ENCODE measurements at regions not wholly inside any gene's neighbourhood (a gene's known extent, or its start where the extent isn't known, plus 50 kb on each side); places are given as distances from the start of the nearest gene placed in this dataset.

DNA sequence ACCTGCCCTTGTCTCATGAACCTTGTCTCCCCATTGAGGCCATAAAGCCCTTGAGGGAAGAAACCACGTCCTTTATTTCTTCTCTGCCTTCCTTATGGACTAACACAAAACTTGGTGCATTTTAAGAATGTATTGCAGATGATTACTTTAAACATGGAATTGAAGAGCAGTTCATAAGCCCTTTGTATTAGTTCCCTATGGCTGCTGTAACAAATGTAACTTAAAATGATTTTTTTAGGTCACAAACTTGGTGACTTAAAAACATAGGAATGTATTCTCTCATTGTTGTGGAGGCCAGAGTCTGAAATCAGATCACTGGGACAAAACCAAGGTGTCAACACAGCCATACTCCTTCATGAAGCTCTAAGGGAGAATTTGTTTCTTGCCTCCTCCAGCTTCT is 185.5 kb downstream of the PHLDA1 start:
- TF ChIP-seq, protein P1, sequence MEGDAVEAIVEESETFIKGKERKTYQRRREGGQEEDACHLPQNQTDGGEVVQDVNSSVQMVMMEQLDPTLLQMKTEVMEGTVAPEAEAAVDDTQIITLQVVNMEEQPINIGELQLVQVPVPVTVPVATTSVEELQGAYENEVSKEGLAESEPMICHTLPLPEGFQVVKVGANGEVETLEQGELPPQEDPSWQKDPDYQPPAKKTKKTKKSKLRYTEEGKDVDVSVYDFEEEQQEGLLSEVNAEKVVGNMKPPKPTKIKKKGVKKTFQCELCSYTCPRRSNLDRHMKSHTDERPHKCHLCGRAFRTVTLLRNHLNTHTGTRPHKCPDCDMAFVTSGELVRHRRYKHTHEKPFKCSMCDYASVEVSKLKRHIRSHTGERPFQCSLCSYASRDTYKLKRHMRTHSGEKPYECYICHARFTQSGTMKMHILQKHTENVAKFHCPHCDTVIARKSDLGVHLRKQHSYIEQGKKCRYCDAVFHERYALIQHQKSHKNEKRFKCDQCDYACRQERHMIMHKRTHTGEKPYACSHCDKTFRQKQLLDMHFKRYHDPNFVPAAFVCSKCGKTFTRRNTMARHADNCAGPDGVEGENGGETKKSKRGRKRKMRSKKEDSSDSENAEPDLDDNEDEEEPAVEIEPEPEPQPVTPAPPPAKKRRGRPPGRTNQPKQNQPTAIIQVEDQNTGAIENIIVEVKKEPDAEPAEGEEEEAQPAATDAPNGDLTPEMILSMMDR (IDR thresholded peaks at IDR 0.05; ENCODE audit: low read depth, low read length) = no peak
- TF ChIP-seq EZH2phosphoT487 (IDR thresholded peaks at IDR 0.05; ENCODE audit: low read depth) = no peak
